Hepatocyte (in vitro differentiated cells): ENCODE measurements at regions not wholly inside any gene's neighbourhood (a gene's known extent, or its start where the extent isn't known, plus 50 kb on each side); places are given as distances from the start of the nearest gene placed in this dataset.

Experiments
- DNase-seq: peaks from one replicate; pipeline ENCODE4 v3.0.0-alpha.2; 2016; ENCODE audit warnings: low spot score
- H2AFZ ChIP-seq: fragments of 200-600 bp; sonication (generic); 2 replicates; pipeline ENCODE4 v1.6.0; 2016; ENCODE audit warnings: antibody characterized with exemption, mild to moderate bottlenecking
- H3K27ac ChIP-seq: fragments of 200-600 bp; sonication (generic); 2 replicates; pipeline ENCODE4 v1.5.1; 2016; ENCODE audit warnings: mild to moderate bottlenecking
- H3K27me3 ChIP-seq: fragments of 200-600 bp; sonication (generic); 2 replicates; pipeline ENCODE4 v1.6.1; 2016
- H3K36me3 ChIP-seq: fragments of 200-600 bp; sonication (generic); replicated peaks from 2 replicates; pipeline ENCODE4 v1.5.1; 2016; ENCODE audit warnings: low read depth; ENCODE audit not compliant: insufficient read depth
- H3K4me1 ChIP-seq: fragments of 200-600 bp; sonication (generic); 2 replicates; pipeline ENCODE4 v1.5.1; 2016; ENCODE audit warnings: mild to moderate bottlenecking, moderate library complexity; ENCODE audit not compliant: insufficient read depth
- H3K4me2 ChIP-seq: fragments of 200-600 bp; sonication (generic); 2 replicates; pipeline ENCODE4 v1.6.0; 2016
- H3K4me3 ChIP-seq: fragments of 200-600 bp; sonication (generic); 2 replicates; pipeline ENCODE4 v1.5.1; 2016; ENCODE audit warnings: mild to moderate bottlenecking
- H3K79me2 ChIP-seq: fragments of 200-600 bp; sonication (generic); 2 replicates; pipeline ENCODE4 v1.6.0; 2017; ENCODE audit warnings: mild to moderate bottlenecking
- H3K9me2 ChIP-seq: fragments of 200-600 bp; sonication (generic); replicated peaks from 2 replicates; pipeline ENCODE4 v1.6.0; 2017; ENCODE audit warnings: mild to moderate bottlenecking; ENCODE audit not compliant: insufficient read depth
- H3K9me3 ChIP-seq: fragments of 200-600 bp; sonication (generic); 2 replicates; pipeline ENCODE4 v1.5.1; 2016; ENCODE audit warnings: low read depth, mild to moderate bottlenecking
- H4K20me1 ChIP-seq: fragments of 200-600 bp; sonication (generic); 2 replicates; pipeline ENCODE4 v1.6.0; 2016; ENCODE audit warnings: mild to moderate bottlenecking; ENCODE audit not compliant: insufficient read depth, poor library complexity, severe bottlenecking
- CTCF ChIP-seq: fragments of 200-600 bp; sonication (generic); IDR thresholded peaks from 2 replicates; pipeline ENCODE4 v1.5.1; 2016; ENCODE audit warnings: antibody characterized with exemption, mild to moderate bottlenecking; ENCODE audit not compliant: poor library complexity
- EZH2 ChIP-seq: fragments of 200-600 bp; sonication (generic); IDR thresholded peaks from 2 replicates; pipeline ENCODE4 v1.6.1; 2016; ENCODE audit warnings: antibody characterized with exemption, mild to moderate bottlenecking, borderline replicate concordance
- EZH2phosphoT487 ChIP-seq: fragments of 200-600 bp; sonication (generic); IDR thresholded peaks from one replicate; pipeline ENCODE4 v1.6.1; 2018; ENCODE audit warnings: antibody characterized with exemption, mild to moderate bottlenecking, low read depth, moderate library complexity; ENCODE audit not compliant: unreplicated experiment, severe bottlenecking
- WGBS: methylation state at CpG from one replicate; pipeline ENCODE4 v1.1.6; 2016; ENCODE audit warnings: low lambda C conversion rate; ENCODE audit errors: missing lambda C conversion rate; 5-methylcytosine and 5-hydroxymethylcytosine counted together

- Histone ChIP-seq H3K79me2 (no peaks in the 10 kb centered on the region), H3K9me2 (no peaks in the 10 kb centered on the region), H3K27me3 (no peaks in the 10 kb centered on the region), H3K27ac (no peak overlapping the region), H3K4me2 (no peak overlapping the region), H3K4me1 (no peaks in the 10 kb centered on the region), H3K9me3 (no peaks in the 10 kb centered on the region), H2AFZ (no peak overlapping the region), H3K4me3 (no peak overlapping the region), H4K20me1 (no peaks in the 10 kb centered on the region), H3K36me3 (no peaks in the 10 kb centered on the region)
- TF ChIP-seq EZH2phosphoT487 (no peak), EZH2 (no peak), CTCF (no peak)
- DNase-seq: no peak
- 88% methylated on average over 4 of the region's 4 CpGs for WGBS
Observed at GRCh38 chr4:29199485-29199884, 1520.7 kb upstream of the PCDH7 start.

GRCh38 chr4:29213020-29213419 is 1507.1 kb upstream of the PCDH7 start:
- H2AFZ ChIP-seq: no peak overlapping the region
- no peak for DNase-seq
- H3K4me3 ChIP-seq: no peak overlapping the region
- no peaks in the 10 kb centered on the region for H3K27me3 ChIP-seq
- H3K4me1 ChIP-seq: no peaks in the 10 kb centered on the region
- no peaks in the 10 kb centered on the region for H3K9me3 ChIP-seq
- H3K79me2 ChIP-seq: no peaks in the 10 kb centered on the region
- TF ChIP-seq EZH2 (no peak), EZH2phosphoT487 (no peak), CTCF (no peak)
- WGBS: 68% methylated on average over 1 of the region's 1 CpG
- no peak overlapping the region for H3K27ac ChIP-seq
- H3K9me2 ChIP-seq: no peaks in the 10 kb centered on the region
- no peaks in the 10 kb centered on the region for H4K20me1 ChIP-seq
- H3K36me3 ChIP-seq: no peaks in the 10 kb centered on the region
- H3K4me2 ChIP-seq: no peak overlapping the region

GRCh38 chr4:29220761-29221160 is 1499.4 kb upstream of the PCDH7 start:
- Histone ChIP-seq H3K4me1 (no peaks in the 10 kb centered on the region), H3K4me3 (no peak overlapping the region), H3K4me2 (no peak overlapping the region), H2AFZ (no peak overlapping the region), H4K20me1 (no peaks in the 10 kb centered on the region), H3K9me2 (no peaks in the 10 kb centered on the region), H3K9me3 (no peaks in the 10 kb centered on the region), H3K27me3 (no peaks in the 10 kb centered on the region), H3K36me3 (no peaks in the 10 kb centered on the region), H3K27ac (no peak overlapping the region), H3K79me2 (no peaks in the 10 kb centered on the region)
- no peak for TF ChIP-seq EZH2
- TF ChIP-seq EZH2phosphoT487: no peak
- TF ChIP-seq CTCF: no peak
- WGBS: 69% methylated on average over 1 of the region's 1 CpG
- no peak for DNase-seq

GRCh38 chr4:29224911-29225310 is 1495.3 kb upstream of the PCDH7 start:
- Histone ChIP-seq H3K27me3 (no peaks in the 10 kb centered on the region), H2AFZ (no peak overlapping the region), H3K79me2 (no peaks in the 10 kb centered on the region), H4K20me1 (no peaks in the 10 kb centered on the region), H3K4me3 (no peak overlapping the region), H3K9me2 (no peaks in the 10 kb centered on the region), H3K4me1 (no peaks in the 10 kb centered on the region), H3K27ac (no peak overlapping the region), H3K9me3 (no peaks in the 10 kb centered on the region), H3K4me2 (no peak overlapping the region), H3K36me3 (no peaks in the 10 kb centered on the region)
- WGBS: 56% methylated on average over 2 of the region's 2 CpGs
- no peak for TF ChIP-seq EZH2phosphoT487
- TF ChIP-seq EZH2: no peak
- no peak for TF ChIP-seq CTCF
- no peak for DNase-seq
